ENCODE measurements at regions not wholly inside any gene's neighbourhood (a gene's known extent, or its start where the extent isn't known, plus 50 kb on each side); places are given as distances from the start of the nearest gene placed in this dataset.

DNA sequence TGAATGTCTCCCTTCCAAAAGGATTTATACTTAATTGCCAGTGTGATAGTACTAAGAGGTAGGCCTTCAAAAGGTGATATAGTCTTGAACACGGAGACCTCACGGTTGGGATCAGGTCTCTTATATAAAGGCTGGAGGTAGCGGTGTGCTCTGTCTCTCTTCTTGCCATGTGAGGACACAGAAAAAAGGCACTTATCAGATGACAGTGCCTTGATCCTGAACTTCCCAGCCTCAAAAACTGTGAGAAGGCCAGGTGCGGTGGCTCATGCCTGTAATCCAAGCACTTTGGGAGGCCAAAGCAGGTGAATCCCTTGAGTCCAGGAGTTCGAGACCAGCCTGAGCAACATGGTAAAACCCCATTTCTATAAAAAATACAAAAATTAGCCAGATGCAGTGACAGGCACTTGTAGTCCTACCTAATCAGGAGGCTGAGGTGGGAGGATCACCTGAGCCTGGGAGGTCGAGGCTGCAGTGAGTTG lies 108.9 kb upstream of the TOP3B start:
- BruUV-seq (replicated peaks): no TSS peak
- ChIA-PET POLR2A (no interaction called here), CTCF (no interaction called here)
- intact Hi-C loops (cut with micrococcal nuclease; ENCODE audit: unreplicated experiment): no loop called here
- no peaks in the 10 kb centered on the region for H3K4me1 Mint-ChIP-seq (ENCODE audit: low read depth, unreplicated experiment)
- Histone ChIP-seq H3K36me3 (ENCODE audit: control insufficient read depth, insufficient read depth, low read length) (no peaks in the 10 kb centered on the region; the same call in 1 of the 2 replicates), H3K4me3 (ENCODE audit: low read depth, low read length) (no peak overlapping the region), H3K4me1 (no peaks in the 10 kb centered on the region), H3K9me3 (no peaks in the 10 kb centered on the region), H3K27me3 (replicated peaks; ENCODE audit: control insufficient read depth, insufficient read depth, low read length) (no peaks in the 10 kb centered on the region)
- no peaks in the 10 kb centered on the region for H3K36me3 Mint-ChIP-seq (ENCODE audit: insufficient read depth, unreplicated experiment)
- H3K27ac Mint-ChIP-seq (ENCODE audit: unreplicated experiment): no peak overlapping the region
- H3K4me3 Mint-ChIP-seq (ENCODE audit: unreplicated experiment): no peak overlapping the region
- no peaks in the 10 kb centered on the region for H3K9me3 Mint-ChIP-seq (ENCODE audit: unreplicated experiment)
- TF ChIP-seq, protein P1, sequence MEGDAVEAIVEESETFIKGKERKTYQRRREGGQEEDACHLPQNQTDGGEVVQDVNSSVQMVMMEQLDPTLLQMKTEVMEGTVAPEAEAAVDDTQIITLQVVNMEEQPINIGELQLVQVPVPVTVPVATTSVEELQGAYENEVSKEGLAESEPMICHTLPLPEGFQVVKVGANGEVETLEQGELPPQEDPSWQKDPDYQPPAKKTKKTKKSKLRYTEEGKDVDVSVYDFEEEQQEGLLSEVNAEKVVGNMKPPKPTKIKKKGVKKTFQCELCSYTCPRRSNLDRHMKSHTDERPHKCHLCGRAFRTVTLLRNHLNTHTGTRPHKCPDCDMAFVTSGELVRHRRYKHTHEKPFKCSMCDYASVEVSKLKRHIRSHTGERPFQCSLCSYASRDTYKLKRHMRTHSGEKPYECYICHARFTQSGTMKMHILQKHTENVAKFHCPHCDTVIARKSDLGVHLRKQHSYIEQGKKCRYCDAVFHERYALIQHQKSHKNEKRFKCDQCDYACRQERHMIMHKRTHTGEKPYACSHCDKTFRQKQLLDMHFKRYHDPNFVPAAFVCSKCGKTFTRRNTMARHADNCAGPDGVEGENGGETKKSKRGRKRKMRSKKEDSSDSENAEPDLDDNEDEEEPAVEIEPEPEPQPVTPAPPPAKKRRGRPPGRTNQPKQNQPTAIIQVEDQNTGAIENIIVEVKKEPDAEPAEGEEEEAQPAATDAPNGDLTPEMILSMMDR (IDR thresholded peaks at IDR 0.05; ENCODE audit: insufficient read depth in 1 of 2, low read depth in 1 of 2, low read length in 1 of 2, severe bottlenecking in 1 of 2, unreplicated experiment in 1 of 2): no peak
- peaks cover 27% of the 10 kb centered on the region for H3K27me3 Mint-ChIP-seq (ENCODE audit: insufficient read depth, unreplicated experiment)
- DNase-seq: no peak

DNA sequence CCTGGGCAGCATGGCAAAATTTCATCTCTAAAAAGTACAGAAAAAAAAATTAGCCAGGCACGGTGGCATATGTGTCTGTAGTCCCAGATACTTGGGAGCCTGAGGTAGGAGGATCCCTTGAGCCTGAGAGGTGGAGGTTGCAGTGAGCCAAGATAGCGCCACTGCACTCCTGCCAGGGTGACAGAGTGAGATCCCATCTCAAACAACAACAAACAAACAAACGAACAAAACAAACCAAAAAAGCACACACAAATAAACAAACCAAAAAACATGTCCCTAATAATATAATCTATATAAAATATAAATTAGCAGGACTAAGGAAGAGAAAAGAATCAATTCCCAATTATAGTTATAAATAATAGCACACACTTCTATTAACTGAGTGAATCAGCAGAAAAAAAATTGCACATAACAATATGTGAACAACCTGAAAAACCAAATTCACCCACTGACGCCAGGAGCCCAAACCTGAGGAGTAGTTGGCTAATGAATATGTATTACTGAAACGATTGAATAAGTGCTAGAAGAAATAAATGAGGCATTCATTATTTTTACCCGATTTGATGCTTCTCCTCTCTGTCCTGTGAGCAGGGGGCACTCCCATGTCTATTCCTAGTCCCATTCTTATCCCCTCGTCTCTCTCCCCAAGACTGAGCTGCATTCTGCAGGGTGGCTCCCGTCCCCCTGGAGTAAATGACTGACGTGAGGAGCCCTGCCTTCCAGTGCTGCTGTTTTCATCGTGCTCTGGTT lies 108.2 kb upstream of the TOP3B start:
- Histone ChIP-seq H3K9me3 (no peaks in the 10 kb centered on the region), H3K36me3 (ENCODE audit: control insufficient read depth, insufficient read depth, low read length) (no peaks in the 10 kb centered on the region; the same call in 1 of the 2 replicates), H3K4me1 (no peaks in the 10 kb centered on the region), H3K27me3 (replicated peaks; ENCODE audit: control insufficient read depth, insufficient read depth, low read length) (no peaks in the 10 kb centered on the region), H3K4me3 (ENCODE audit: low read depth, low read length) (no peak overlapping the region)
- Mint-ChIP-seq H3K36me3 (ENCODE audit: insufficient read depth, unreplicated experiment) (no peaks in the 10 kb centered on the region), H3K4me3 (ENCODE audit: unreplicated experiment) (no peak overlapping the region), H3K27me3 (ENCODE audit: insufficient read depth, unreplicated experiment) (peaks cover 22% of the 10 kb centered on the region), H3K9me3 (ENCODE audit: unreplicated experiment) (no peaks in the 10 kb centered on the region), H3K4me1 (ENCODE audit: low read depth, unreplicated experiment) (no peaks in the 10 kb centered on the region), H3K27ac (ENCODE audit: unreplicated experiment) (no peak overlapping the region)
- no TSS peak for BruUV-seq (replicated peaks)
- no peak for DNase-seq
- ChIA-PET CTCF (no interaction called here), POLR2A (no interaction called here)
- TF ChIP-seq, protein P1 (IDR thresholded peaks at IDR 0.05; ENCODE audit: insufficient read depth in 1 of 2, low read depth in 1 of 2, low read length in 1 of 2, severe bottlenecking in 1 of 2, unreplicated experiment in 1 of 2): no peak
- intact Hi-C loops (cut with micrococcal nuclease; ENCODE audit: unreplicated experiment): no loop called here

DNA sequence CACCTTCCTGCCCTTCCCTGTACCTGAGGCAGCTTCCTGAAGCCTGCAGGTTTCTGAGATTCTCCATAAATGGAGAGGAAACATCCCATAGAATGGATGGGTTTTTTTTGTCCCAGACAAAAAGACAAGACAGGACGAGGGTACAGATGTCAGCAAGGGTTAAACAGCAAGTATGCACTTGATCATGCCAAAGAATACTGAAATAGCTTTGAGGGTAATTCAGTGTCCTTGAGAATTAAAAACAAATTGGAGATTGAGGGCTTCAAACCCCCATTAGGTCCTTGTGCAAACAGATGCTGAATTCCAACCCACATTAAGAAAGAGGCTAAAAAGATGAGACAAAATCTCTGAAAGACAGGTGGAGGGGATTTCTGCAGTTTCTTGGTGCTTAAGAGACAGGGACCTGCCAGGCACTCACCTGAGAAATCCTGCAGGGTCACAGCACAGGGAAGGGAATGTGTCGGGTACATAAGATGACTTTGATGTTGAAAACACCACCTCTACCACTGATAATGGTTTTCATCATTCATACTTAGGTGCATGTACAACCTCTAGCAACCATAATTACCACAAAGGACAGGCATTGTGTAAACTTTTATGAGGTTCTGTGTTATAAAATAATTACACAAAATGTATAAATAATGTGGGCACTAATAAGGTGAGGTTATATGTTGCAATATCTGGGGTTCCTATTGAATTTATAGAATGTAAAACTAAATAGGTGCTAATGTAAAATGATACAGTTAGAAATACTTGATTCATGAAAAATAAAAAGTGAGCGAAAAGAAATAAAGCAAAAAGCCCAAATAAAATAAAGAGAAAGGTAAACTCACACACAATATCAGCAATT lies 107.1 kb upstream of the TOP3B start:
- peaks cover 16% of the 10 kb centered on the region for H3K27me3 Mint-ChIP-seq (ENCODE audit: insufficient read depth, unreplicated experiment)
- H3K4me3 ChIP-seq (ENCODE audit: low read depth, low read length): no peak overlapping the region
- POLR2A ChIA-PET: no interaction called here
- H3K9me3 ChIP-seq: no peaks in the 10 kb centered on the region
- CTCF ChIA-PET: no interaction called here
- no peak for DNase-seq
- H3K27ac Mint-ChIP-seq (ENCODE audit: unreplicated experiment): no peak overlapping the region
- H3K36me3 Mint-ChIP-seq (ENCODE audit: insufficient read depth, unreplicated experiment): no peaks in the 10 kb centered on the region
- no peaks in the 10 kb centered on the region for H3K4me1 Mint-ChIP-seq (ENCODE audit: low read depth, unreplicated experiment)
- H3K9me3 Mint-ChIP-seq (ENCODE audit: unreplicated experiment): no peaks in the 10 kb centered on the region
- H3K4me3 Mint-ChIP-seq (ENCODE audit: unreplicated experiment): no peak overlapping the region
- intact Hi-C loops (cut with micrococcal nuclease; ENCODE audit: unreplicated experiment): no loop called here
- no TSS peak for BruUV-seq (replicated peaks)
- H3K36me3 ChIP-seq (ENCODE audit: control insufficient read depth, insufficient read depth, low read length): no peaks in the 10 kb centered on the region; the same call in 1 of the 2 replicates
- no peaks in the 10 kb centered on the region for H3K27me3 ChIP-seq (replicated peaks; ENCODE audit: control insufficient read depth, insufficient read depth, low read length)
- no peaks in the 10 kb centered on the region for H3K4me1 ChIP-seq
- TF ChIP-seq, protein P1 (IDR thresholded peaks at IDR 0.05; ENCODE audit: insufficient read depth in 1 of 2, low read depth in 1 of 2, low read length in 1 of 2, severe bottlenecking in 1 of 2, unreplicated experiment in 1 of 2): no peak

All from Caco-2 (cell line).